ENCODE measurements at regions not wholly inside any gene's neighbourhood (a gene's known extent, or its start where the extent isn't known, plus 50 kb on each side); places are given as distances from the start of the nearest gene placed in this dataset.

GRCh38 chr4:165748321-165748720 lies 124.7 kb upstream of the TLL1 start:
- DNase-seq (no peak), ATAC-seq (no peak)
- intact Hi-C loops (cut with DNase I): no loop called here

DNA sequence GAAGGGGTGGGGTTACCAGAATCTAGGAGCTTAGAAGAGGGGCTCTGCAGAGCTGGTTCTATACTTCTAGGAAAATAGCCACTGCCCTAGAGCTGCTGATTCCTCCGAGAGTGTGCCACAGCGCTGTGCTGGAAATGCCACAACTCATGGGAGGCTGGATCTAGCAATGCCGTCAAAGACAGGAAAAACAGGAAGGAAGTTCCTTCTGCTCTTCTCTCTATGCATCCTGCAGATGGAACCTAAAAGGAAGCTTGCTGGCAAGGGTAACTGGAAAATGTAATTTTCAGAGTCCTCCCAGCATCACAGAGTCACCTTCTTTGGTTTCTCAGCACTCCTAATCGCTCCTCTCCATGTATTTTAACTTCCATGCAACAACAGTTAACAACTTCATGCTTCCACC lies 121.2 kb upstream of the TLL1 start:
- intact Hi-C loops (cut with DNase I): no loop called here
- ATAC-seq (no peak), DNase-seq (no peak)

DNA sequence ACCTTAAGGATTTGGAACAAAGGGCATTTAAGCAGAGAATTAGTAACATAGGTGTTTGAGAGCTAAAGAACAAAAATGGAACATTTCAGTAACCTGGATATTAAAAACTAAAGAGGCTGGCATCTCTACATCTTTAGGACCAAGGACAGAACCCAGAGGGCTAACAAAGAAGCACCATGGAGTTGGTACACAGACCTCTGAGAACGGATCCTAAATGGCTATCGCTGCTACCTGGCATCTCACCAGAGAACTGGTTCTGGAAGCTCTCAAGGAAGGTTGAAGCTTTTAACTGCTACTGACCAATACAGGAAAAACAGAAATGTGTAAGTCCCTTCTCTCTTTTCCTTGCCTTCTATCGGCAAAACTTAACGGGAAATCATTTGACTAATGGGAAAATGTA lies 118.4 kb upstream of the TLL1 start:
- intact Hi-C loops (cut with DNase I): no loop called here
- ATAC-seq (no peak), DNase-seq (no peak)

- no peak for ATAC-seq
- intact Hi-C loops (cut with DNase I): no loop called here
- DNase-seq: no peak
Measured at GRCh38 chr4:165756836-165757235, 116.2 kb upstream of the TLL1 start.

DNA sequence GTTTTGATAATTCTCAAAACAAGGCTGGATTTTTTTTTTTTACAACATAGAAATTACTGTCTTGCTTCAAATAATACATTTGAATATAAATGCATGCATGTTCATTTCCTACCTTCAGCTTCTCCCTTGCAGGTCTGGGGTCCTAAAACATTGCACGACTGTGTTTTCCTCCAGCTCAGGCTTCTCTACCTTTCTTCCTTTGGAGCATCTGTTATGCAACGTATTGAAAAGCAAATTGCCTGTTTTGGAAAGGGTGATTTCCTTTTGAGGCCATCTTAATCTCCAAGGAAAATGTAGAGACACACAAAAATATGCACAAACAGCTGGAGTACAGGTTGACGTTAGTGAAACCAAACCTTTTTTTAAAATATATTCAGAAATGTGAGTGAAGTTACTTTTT lies 115.6 kb upstream of the TLL1 start:
- intact Hi-C loops (cut with DNase I): no loop called here
- no peak for ATAC-seq
- DNase-seq: no peak

DNA sequence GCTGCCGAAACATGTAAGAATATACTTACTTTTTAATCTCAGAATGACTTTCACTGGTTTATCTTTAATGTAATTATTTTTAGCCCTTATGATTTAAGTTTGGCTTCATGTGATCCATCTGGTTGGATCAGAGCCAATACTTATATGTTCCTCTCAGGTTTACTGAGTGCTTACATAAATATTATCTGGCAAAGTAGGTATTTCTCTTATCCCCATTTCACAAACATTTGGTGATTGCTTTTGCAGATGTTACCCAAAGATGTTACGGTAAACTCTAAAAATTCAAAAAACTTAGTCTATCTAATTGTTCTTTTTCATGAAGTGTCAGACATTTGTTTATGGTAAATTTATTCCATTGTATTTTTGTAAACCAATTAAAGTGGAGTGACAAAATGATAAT lies 115.0 kb upstream of the TLL1 start:
- ATAC-seq: no peak
- DNase-seq: no peak
- intact Hi-C loops (cut with DNase I): no loop called here

DNA sequence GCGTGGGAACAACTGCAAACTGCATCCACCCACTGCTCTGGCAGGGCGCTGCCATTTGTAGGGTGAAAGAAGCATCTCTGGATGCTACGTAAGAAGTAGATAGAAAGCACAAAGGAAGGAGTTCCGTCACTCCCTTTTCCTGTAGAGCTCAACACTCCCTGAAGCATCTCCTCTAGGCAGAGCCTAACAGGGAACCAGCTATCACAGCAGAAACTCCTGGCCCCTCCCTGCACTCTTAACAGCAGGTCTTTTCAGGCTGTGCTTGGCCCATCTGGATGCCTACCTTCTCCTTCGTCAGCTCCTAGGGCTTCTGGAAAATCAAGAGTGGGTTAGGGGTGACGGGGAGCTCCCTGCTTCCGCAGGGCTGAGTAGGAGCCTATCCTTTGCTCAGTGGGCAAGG lies 112.9 kb upstream of the TLL1 start:
- intact Hi-C loops (cut with DNase I): no loop called here
- ATAC-seq: peak in 1 of 2 donors; percentile 17

DNA sequence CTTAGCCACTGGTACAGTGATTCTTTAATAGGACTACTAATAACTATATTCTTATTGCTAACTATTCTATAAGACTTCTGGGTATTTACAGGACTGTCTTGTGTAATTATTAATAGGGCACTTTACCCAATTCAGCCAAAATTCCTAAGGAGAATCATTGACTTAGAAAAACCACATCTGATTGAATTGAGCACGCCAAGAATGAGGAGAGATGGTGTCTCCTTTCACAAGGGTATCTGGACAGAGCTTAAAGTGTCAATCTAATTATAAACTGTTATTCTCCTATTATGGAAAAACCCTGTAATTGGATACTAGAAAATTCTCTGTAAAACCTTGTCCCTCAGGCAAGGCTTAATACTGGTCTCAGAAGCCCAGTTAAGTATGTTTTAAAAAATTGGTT lies 111.1 kb upstream of the TLL1 start:
- ATAC-seq: no peak
- intact Hi-C loops (cut with DNase I): no loop called here

More for the DNA sequence above, 112.9 kb upstream of the TLL1 start:
- no peak for DNase-seq

GRCh38 chr4:165763640-165764039 lies 109.4 kb upstream of the TLL1 start:
- intact Hi-C loops (cut with DNase I): no loop called here
- DNase-seq (no peak), ATAC-seq (peak; percentile 33 to 53)

More for the DNA sequence above, 111.1 kb upstream of the TLL1 start:
- no peak for DNase-seq

DNA sequence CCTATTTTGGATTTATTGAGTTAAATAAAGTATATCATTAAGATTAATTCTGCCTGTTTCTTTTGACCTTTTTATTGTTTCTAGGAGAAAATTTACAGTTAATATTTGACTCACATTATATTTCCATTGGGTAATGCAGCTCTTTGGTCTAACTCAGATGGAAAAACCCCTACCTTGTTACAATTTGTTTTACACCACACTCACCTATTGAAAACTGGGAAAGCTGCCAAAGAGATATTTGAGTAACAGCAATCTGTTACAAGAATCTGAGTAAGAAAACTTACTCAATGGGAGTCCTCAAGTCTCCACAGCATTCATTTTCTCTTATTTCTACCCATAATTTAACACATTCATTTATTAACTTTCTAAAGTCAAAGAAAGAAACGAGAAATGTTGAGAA lies 108.0 kb upstream of the TLL1 start:
- no peak for DNase-seq
- intact Hi-C loops (cut with DNase I): no loop called here
- ATAC-seq: no peak

DNA sequence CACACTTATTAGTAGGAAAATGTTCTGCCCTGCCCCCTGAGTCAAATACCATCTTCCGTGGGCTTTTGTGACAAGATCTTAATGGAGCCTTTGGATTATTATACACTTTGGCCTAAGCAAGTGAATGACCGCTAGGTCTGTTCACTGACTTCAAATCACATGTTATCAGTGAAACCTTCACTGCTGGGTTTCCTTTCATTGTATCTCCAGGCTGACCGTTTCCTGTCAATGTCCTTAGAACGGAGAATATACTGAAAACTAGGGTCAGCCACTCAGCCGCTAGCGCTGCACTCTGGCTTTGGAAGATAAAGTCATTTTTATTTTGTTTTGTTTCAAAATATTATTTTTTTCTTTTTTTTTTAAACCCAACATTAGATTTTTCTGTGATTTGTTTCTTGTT lies 107.0 kb upstream of the TLL1 start:
- ATAC-seq: peak in 1 of 2 donors; percentile 51
- DNase-seq: no peak
- intact Hi-C loops (cut with DNase I): no loop called here

GRCh38 chr4:165766976-165767375 lies 106.1 kb upstream of the TLL1 start:
- intact Hi-C loops (cut with DNase I): no loop called here
- ATAC-seq (no peak), DNase-seq (no peak)

GRCh38 chr4:165767671-165768070 lies 105.4 kb upstream of the TLL1 start:
- intact Hi-C loops (cut with DNase I): no loop called here
- ATAC-seq (no peak), DNase-seq (no peak)

DNA sequence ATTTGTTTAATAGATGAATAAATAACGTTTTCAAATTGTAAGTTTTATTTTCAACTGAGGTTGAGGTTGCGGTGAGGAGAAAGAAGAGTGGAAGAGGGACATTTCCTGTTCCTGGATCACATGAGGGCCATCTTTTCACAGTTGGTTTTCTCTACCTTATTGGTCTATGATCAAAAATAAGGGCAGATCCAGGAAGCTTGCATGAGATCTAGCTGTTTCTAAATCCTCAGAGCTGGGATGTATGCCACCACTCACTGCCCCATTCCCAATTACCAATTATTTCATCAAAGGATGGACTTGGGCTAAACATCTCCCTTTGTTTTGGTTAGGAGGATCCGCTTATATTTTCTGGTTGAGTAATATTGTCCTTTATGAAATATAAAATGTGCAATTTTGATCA lies 104.8 kb upstream of the TLL1 start:
- no peak for DNase-seq
- intact Hi-C loops (cut with DNase I): no loop called here
- no peak for ATAC-seq

- intact Hi-C loops (cut with DNase I): no loop called here
- DNase-seq (no peak), ATAC-seq (no peak)
Measured at GRCh38 chr4:165774326-165774725, 98.7 kb upstream of the TLL1 start.

DNA sequence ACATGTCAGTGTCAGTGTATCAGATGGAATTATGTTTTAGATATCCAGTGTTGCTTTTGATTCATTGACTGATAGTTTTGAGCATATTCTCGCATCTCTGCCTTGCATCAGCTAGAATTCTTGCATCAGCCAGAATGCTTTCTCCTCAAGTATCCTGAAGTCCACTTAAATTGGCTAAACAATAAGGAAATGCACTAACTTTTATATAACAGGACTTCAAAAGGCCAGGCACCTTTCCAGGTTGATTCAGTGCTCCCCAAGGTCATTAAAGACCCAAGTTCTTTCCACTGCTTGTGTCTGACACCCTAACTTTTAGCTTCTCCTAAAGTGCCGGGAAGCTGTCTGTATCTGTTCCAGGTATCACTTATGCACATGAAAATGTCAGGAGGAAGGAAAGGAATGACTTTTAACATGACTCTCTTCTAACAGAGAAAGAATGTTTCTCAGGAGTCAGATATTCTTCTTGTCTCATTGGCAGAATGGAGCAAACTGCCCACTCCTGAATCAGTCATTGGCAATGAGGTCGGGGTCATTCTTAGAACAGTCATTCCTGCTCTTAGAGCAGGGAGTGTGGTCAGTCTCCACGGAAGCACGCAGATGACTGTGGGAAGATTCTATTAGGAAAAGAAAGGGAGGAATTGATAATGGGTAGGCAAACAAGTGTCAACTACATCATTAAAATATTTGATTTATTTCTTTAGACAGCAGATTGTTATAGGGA lies 92.9 kb upstream of the TLL1 start:
- intact Hi-C loops (cut with DNase I): loop anchor here in 1 of 2 donors (10.0 kb wide), 1 partner anchor 145 kb away; no protein-coding TSS in a partner anchor
- peak in 1 of 2 donors; percentile 64 for ATAC-seq
- no peak for DNase-seq

- ATAC-seq (no peak), DNase-seq (no peak)
- intact Hi-C loops (cut with DNase I): loop anchor here in 1 of 2 donors (10.0 kb wide), 1 partner anchor 146 kb away; no protein-coding TSS in a partner anchor
Measured at GRCh38 chr4:165780735-165781134, 92.3 kb upstream of the TLL1 start.

DNA sequence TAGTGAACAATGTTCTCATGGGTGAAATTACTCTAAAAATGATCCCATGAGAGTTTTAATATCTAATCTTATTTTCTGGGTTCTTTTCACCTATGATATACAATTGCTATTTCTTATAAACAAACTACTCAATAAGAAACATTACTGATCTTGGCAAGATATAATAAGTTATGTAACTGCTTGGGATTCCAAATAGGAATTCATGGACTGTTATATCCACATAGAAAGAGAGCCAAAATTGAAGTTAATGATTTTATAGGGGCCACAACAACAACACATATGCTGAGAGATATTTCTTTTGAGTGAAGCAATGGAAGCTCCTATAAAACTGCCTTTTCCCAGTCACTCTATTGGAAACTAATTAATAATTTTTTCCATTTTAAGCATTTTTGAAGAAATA lies 90.4 kb upstream of the TLL1 start:
- intact Hi-C loops (cut with DNase I): loop anchor here in 1 of 2 donors (10.0 kb wide), 1 partner anchor 148 kb away; no protein-coding TSS in a partner anchor
- ATAC-seq (no peak), DNase-seq (no peak)

- DNase-seq (peak; percentile 33), ATAC-seq (peak; percentile 53)
- intact Hi-C loops (cut with DNase I): loop anchor here in 1 of 2 donors (10.0 kb wide), 1 partner anchor 149 kb away; no protein-coding TSS in a partner anchor
Measured at GRCh38 chr4:165783626-165784025, 89.4 kb upstream of the TLL1 start.

GRCh38 chr4:165784672-165785071 lies 88.4 kb upstream of the TLL1 start:
- peak; percentile 56 for DNase-seq
- intact Hi-C loops (cut with DNase I): loop anchor here in 1 of 2 donors (5.0 to 10.0 kb wide), 2 partner anchors 150 to 202 kb away; no protein-coding TSS in a partner anchor
- ATAC-seq: peak; percentile 89 to 90

GRCh38 chr4:165785337-165785736 lies 87.7 kb upstream of the TLL1 start:
- intact Hi-C loops (cut with DNase I): loop anchor here in 1 of 2 donors (5.0 to 10.0 kb wide), 2 partner anchors 151 to 203 kb away; no protein-coding TSS in a partner anchor
- no peak for ATAC-seq
- DNase-seq: no peak

Measured in left cardiac atrium (tissue), 4 donors.